ENCODE measurements at regions not wholly inside any gene's neighbourhood (a gene's known extent, or its start where the extent isn't known, plus 50 kb on each side); places are given as distances from the start of the nearest gene placed in this dataset.

GRCh38 chr22:48721395-48721669 is 1106.3 kb downstream of the BRD1 start:
- TF ChIP-seq POLR2AphosphoS5 (IDR thresholded peaks at IDR 0.05; ENCODE audit: low read depth, low read length) (no peak), ZNF274 (IDR thresholded peaks at IDR 0.05; ENCODE audit: low read depth, low read length) (no peak), CTCF (IDR thresholded peaks at IDR 0.05 in 2 of 3, conservative IDR thresholded peaks at IDR 0.05 in 1 of 3; ENCODE audit: borderline replicate concordance in 1 of 3, insufficient read depth in 1 of 3, low read depth in 2 of 3, low read length in 2 of 3) (no peak), POLR2A (IDR thresholded peaks at IDR 0.05; ENCODE audit: borderline replicate concordance, extremely low read depth, insufficient read depth, insufficient read length) (no peak), CBX3 (IDR thresholded peaks at IDR 0.05; ENCODE audit: low read depth) (no peak), MAX (IDR thresholded peaks at IDR 0.05) (no peak), RAD21 (IDR thresholded peaks at IDR 0.05; ENCODE audit: low read depth) (no peak), EZH2phosphoT487 (IDR thresholded peaks at IDR 0.05; ENCODE audit: borderline replicate concordance) (no peak), EZH2 (IDR thresholded peaks at IDR 0.05) (no peak), SP1 (IDR thresholded peaks at IDR 0.05; ENCODE audit: low read depth) (no peak), SRF (IDR thresholded peaks at IDR 0.05; ENCODE audit: low read depth) (no peak)
- TF ChIP-seq, protein P1, sequence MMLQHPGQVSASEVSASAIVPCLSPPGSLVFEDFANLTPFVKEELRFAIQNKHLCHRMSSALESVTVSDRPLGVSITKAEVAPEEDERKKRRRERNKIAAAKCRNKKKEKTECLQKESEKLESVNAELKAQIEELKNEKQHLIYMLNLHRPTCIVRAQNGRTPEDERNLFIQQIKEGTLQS (IDR thresholded peaks at IDR 0.05), result no peak
- TF ChIP-seq, protein P2, sequence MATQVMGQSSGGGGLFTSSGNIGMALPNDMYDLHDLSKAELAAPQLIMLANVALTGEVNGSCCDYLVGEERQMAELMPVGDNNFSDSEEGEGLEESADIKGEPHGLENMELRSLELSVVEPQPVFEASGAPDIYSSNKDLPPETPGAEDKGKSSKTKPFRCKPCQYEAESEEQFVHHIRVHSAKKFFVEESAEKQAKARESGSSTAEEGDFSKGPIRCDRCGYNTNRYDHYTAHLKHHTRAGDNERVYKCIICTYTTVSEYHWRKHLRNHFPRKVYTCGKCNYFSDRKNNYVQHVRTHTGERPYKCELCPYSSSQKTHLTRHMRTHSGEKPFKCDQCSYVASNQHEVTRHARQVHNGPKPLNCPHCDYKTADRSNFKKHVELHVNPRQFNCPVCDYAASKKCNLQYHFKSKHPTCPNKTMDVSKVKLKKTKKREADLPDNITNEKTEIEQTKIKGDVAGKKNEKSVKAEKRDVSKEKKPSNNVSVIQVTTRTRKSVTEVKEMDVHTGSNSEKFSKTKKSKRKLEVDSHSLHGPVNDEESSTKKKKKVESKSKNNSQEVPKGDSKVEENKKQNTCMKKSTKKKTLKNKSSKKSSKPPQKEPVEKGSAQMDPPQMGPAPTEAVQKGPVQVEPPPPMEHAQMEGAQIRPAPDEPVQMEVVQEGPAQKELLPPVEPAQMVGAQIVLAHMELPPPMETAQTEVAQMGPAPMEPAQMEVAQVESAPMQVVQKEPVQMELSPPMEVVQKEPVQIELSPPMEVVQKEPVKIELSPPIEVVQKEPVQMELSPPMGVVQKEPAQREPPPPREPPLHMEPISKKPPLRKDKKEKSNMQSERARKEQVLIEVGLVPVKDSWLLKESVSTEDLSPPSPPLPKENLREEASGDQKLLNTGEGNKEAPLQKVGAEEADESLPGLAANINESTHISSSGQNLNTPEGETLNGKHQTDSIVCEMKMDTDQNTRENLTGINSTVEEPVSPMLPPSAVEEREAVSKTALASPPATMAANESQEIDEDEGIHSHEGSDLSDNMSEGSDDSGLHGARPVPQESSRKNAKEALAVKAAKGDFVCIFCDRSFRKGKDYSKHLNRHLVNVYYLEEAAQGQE (IDR thresholded peaks at IDR 0.05; ENCODE audit: low read depth), result no peak
